ENCODE measurements at regions not wholly inside any gene's neighbourhood (a gene's known extent, or its start where the extent isn't known, plus 50 kb on each side); places are given as distances from the start of the nearest gene placed in this dataset.

GRCh38 chr18:28332071-28332470 lies 155.1 kb upstream of the CDH2 start:
- TF ChIP-seq CTCF (IDR thresholded peaks at IDR 0.05; ENCODE audit: control extremely low read depth in 1 of 3, insufficient read depth in 1 of 3, low read depth in 1 of 3, low read length in 3 of 3) (no peak), TAF1 (IDR thresholded peaks at IDR 0.05; ENCODE audit: low read depth, low read length) (no peak), ZNF274 (IDR thresholded peaks at IDR 0.05; ENCODE audit: borderline replicate concordance, extremely low read depth, low read length) (no peak)
